Suprapubic skin (tissue), 4 donors: ENCODE measurements at regions not wholly inside any gene's neighbourhood (a gene's known extent, or its start where the extent isn't known, plus 50 kb on each side); places are given as distances from the start of the nearest gene placed in this dataset.

Experiments
- DNase-seq, 2 donors: peaks; one replicate each; pipeline ENCODE4 v3.0.0-alpha.2; 2019; ENCODE audit warnings: low spot score in 2 of 2
- H3K27ac ChIP-seq: fragments of 200-600 bp; sonication (generic); one replicate; pipeline ENCODE4 v1.5.1; 2019
- H3K27me3 ChIP-seq: fragments of 200-600 bp; sonication (generic); one replicate; pipeline ENCODE4 v1.5.1; 2019
- H3K36me3 ChIP-seq: fragments of 200-600 bp; sonication (generic); one replicate; pipeline ENCODE4 v1.5.1; 2019
- H3K4me1 ChIP-seq: fragments of 200-600 bp; sonication (generic); one replicate; pipeline ENCODE4 v1.5.1; 2019
- H3K4me3 ChIP-seq: fragments of 200-600 bp; sonication (generic); one replicate; pipeline ENCODE4 v1.5.1; 2019; ENCODE audit warnings: mild to moderate bottlenecking
- H3K9me3 ChIP-seq: fragments of 200-600 bp; sonication (generic); one replicate; pipeline ENCODE4 v1.5.1; 2019
- EP300 ChIP-seq: sonication (generic); formaldehyde crosslinking; IDR thresholded peaks from one replicate; pipeline ENCODE4 v1.6.1; 2017; ENCODE audit warnings: antibody characterized with exemption
- POLR2A ChIP-seq, 2 donors: fragments of 450-650 bp; IDR thresholded peaks; one replicate each; pipeline ENCODE4 v1.6.1; 2017; ENCODE audit warnings: antibody characterized with exemption in 2 of 2, mild to moderate bottlenecking in 2 of 2, moderate library complexity in 2 of 2
- POLR2AphosphoS5 ChIP-seq, 3 donors: sonication (generic); formaldehyde crosslinking; IDR thresholded peaks; one replicate each; pipeline ENCODE4 v1.6.1; 2017; ENCODE audit warnings: antibody characterized with exemption in 3 of 3
- WGBS: methylation state at CpG from one replicate; pipeline ENCODE4 v1.1.5; 2018; 5-methylcytosine and 5-hydroxymethylcytosine counted together
- TF ChIP-seq, protein P1 (sequence below), 2 donors: fragments of 200-600 bp in 1 of 2; fragments of 450-650 bp in 1 of 2; sonication (generic) in 1 of 2; IDR thresholded peaks; one replicate each; pipeline ENCODE4 v1.5.1; 2016 to 2019; ENCODE audit warnings: antibody characterized with exemption in 2 of 2, mild to moderate bottlenecking in 1 of 2, moderate library complexity in 1 of 2

DNA sequence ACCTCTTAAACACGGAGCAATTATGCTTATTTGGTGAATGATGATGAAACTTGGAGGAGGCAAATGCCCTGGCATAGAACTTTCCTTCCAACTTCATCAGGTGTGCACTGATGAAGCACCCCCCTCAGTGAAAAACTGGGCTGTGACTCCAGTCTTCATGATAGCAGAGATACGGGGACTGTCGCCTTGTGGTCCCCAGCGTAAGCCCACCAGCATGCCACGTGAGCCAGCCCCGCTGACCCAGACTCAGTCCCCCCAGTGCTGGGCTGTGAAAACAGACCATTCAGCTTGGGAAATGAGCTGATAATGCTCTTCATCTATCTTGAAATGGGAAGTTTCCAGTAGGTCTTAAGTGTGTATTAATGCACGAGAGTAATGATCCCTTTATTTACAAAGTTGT is 177.0 kb downstream of the SNX10 start:
- WGBS, result 87% methylated on average over 7 of the region's 7 CpGs
- Histone ChIP-seq H3K27ac (no peak overlapping the region), H3K4me1 (no peaks in the 10 kb centered on the region), H3K9me3 (no peaks in the 10 kb centered on the region), H3K27me3 (no peaks in the 10 kb centered on the region), H3K4me3 (no peak overlapping the region), H3K36me3 (no peaks in the 10 kb centered on the region)
- no peak for TF ChIP-seq POLR2A (IDR thresholded peaks at IDR 0.05)
- TF ChIP-seq, protein P1, sequence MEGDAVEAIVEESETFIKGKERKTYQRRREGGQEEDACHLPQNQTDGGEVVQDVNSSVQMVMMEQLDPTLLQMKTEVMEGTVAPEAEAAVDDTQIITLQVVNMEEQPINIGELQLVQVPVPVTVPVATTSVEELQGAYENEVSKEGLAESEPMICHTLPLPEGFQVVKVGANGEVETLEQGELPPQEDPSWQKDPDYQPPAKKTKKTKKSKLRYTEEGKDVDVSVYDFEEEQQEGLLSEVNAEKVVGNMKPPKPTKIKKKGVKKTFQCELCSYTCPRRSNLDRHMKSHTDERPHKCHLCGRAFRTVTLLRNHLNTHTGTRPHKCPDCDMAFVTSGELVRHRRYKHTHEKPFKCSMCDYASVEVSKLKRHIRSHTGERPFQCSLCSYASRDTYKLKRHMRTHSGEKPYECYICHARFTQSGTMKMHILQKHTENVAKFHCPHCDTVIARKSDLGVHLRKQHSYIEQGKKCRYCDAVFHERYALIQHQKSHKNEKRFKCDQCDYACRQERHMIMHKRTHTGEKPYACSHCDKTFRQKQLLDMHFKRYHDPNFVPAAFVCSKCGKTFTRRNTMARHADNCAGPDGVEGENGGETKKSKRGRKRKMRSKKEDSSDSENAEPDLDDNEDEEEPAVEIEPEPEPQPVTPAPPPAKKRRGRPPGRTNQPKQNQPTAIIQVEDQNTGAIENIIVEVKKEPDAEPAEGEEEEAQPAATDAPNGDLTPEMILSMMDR (IDR thresholded peaks at IDR 0.05), result no peak
- no peak for TF ChIP-seq EP300
- TF ChIP-seq POLR2AphosphoS5 (IDR thresholded peaks at IDR 0.05), result no peak
- DNase-seq, result no peak

DNA sequence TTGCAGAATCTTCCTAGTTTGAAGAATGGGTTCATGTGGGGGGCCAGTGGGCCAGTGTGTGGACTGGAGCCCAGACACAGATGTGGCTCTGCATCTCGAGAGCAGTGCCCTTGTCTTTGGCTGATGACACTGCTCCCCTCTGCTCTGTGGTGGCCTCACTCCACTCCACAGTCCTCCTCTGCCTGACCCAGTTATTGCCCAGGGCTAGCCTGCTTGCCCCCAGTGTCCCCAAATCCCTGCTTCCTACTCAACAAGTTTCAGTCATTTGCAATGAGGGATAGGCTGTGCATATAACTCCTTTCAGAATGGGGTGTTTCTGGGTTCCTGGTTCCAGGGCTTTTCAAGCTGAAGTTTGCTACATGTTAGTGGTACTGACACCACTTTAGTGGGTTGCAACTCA is 177.5 kb downstream of the SNX10 start:
- no peaks in the 10 kb centered on the region for H3K9me3 ChIP-seq
- no peaks in the 10 kb centered on the region for H3K4me1 ChIP-seq
- DNase-seq, result no peak
- H3K27me3 ChIP-seq, result no peaks in the 10 kb centered on the region
- no peaks in the 10 kb centered on the region for H3K36me3 ChIP-seq
- TF ChIP-seq POLR2A (IDR thresholded peaks at IDR 0.05), result no peak
- no peak for TF ChIP-seq POLR2AphosphoS5 (IDR thresholded peaks at IDR 0.05)
- TF ChIP-seq, protein P1 (IDR thresholded peaks at IDR 0.05), result no peak
- no peak for TF ChIP-seq EP300
- no peak overlapping the region for H3K4me3 ChIP-seq
- WGBS, result 100% methylated on average over 1 of the region's 1 CpG
- no peak overlapping the region for H3K27ac ChIP-seq

DNA sequence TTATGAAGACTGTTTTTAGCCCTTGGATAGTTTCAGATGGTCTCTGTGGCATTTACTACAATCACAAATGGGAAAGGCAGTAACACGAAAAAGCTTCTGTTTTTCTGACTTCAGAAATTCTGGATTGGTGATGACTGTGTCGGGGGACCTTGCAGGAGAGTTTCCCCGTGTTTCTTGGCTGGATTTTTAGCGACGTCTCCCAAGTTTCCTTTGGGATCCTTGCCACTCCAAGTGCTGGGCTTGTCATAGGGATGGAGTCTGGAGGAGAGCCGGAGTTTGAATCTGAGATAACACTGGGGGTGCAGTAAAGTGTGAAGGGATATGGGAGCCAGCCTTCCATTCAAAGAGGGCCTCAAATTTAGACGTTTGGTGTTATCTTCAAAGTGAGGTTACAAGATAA is 179.0 kb downstream of the SNX10 start:
- TF ChIP-seq POLR2A (IDR thresholded peaks at IDR 0.05) (no peak), POLR2AphosphoS5 (IDR thresholded peaks at IDR 0.05) (no peak), EP300 (no peak)
- TF ChIP-seq, protein P1 (IDR thresholded peaks at IDR 0.05), result no peak
- Histone ChIP-seq H3K9me3 (no peaks in the 10 kb centered on the region), H3K36me3 (no peaks in the 10 kb centered on the region), H3K27me3 (no peaks in the 10 kb centered on the region), H3K27ac (no peak overlapping the region), H3K4me3 (no peak overlapping the region), H3K4me1 (no peaks in the 10 kb centered on the region)
- 83% methylated on average over 7 of the region's 7 CpGs for WGBS
- DNase-seq, result no peak

DNA sequence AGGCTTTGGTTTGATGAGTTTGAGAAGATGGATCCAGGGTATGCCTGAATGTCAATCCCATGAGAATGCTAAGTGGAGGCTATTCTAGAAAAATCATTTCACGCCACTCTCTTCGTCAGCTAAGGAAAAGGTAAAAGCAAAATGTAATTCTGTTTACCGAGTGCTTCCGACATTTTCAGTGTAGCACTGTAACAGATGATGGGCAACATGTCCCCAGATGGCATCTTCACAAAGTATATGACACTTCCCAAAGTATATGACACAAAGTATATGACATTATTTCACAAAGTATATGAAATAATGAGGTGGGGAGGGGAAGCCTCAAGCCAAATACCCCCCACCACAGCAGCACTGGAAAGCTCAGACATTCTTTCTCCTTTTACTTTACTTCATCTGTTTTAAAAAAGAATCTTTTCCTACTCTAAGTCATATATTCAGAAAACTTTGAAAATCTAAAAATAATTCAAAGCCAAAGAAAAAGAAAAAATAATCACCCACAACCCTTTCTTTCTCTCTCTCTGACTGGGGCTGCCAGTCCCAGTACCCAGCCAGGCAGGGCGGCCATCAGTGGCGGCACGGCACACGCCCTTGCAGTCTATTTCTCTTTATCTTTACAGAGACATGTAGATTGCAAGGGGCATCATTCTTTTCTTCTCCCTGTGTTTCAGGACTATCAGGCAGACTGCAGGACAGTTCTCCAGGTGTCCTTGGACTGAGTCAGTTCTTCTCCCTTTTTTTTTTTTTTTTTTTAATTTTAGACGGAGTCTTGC is 179.8 kb downstream of the SNX10 start:
- Histone ChIP-seq H3K9me3 (no peaks in the 10 kb centered on the region), H3K27ac (no peak overlapping the region), H3K36me3 (no peaks in the 10 kb centered on the region), H3K4me1 (no peaks in the 10 kb centered on the region), H3K4me3 (no peak overlapping the region), H3K27me3 (no peaks in the 10 kb centered on the region)
- DNase-seq, result no peak
- WGBS, result 94% methylated on average over 9 of the region's 9 CpGs
- no peak for TF ChIP-seq POLR2A (IDR thresholded peaks at IDR 0.05)
- no peak for TF ChIP-seq POLR2AphosphoS5 (IDR thresholded peaks at IDR 0.05)
- no peak for TF ChIP-seq EP300
- TF ChIP-seq, protein P1 (IDR thresholded peaks at IDR 0.05), result no peak

DNA sequence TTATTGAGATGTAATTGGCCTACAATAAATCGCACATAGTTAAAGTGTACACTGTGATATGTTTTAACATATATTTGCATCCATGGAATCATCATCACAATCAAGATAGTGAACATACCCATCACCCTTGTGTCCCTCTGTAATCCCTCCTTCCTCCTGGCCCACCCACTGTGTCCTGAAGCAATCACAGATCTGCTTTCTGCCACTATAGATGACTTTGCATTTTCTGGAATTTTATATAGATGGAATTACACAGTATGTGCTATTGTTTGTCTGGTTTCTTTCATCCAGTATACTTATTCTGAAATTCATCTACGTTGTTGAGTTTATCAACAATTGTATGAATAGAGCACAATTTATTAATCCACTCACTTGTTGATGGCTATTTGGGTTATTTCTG is 181.3 kb downstream of the SNX10 start:
- no peaks in the 10 kb centered on the region for H3K27me3 ChIP-seq
- WGBS, result 95% methylated on average over 2 of the region's 2 CpGs
- no peaks in the 10 kb centered on the region for H3K9me3 ChIP-seq
- no peak for DNase-seq
- no peaks in the 10 kb centered on the region for H3K36me3 ChIP-seq
- H3K27ac ChIP-seq, result no peak overlapping the region
- H3K4me1 ChIP-seq, result no peaks in the 10 kb centered on the region
- no peak overlapping the region for H3K4me3 ChIP-seq
- no peak for TF ChIP-seq POLR2A (IDR thresholded peaks at IDR 0.05)
- TF ChIP-seq POLR2AphosphoS5 (IDR thresholded peaks at IDR 0.05), result no peak
- TF ChIP-seq, protein P1 (IDR thresholded peaks at IDR 0.05), result no peak
- no peak for TF ChIP-seq EP300
